HCT116 (cell line): ENCODE measurements at regions not wholly inside any gene's neighbourhood (a gene's known extent, or its start where the extent isn't known, plus 50 kb on each side); places are given as distances from the start of the nearest gene placed in this dataset.

Experiments
- ATAC-seq: fragments of 200-7000 bp; cut with Tn5 transposase; 2 replicates; pipeline ENCODE4 v1.9.1; 2020; ENCODE audit warnings: mild to moderate bottlenecking, moderate library complexity
- BruUV-seq: library from RNA; stranded (reverse); fragments of 400-500 nt; replicated peaks from 2 replicates; lab custom pipeline; 2021; lab: Mats Ljungman, UMichigan
- CTCF ChIA-PET: fragments of 300-600 bp; sonication (Branson Sonifier 250); formaldehyde crosslinking; loops from one replicate; lab custom pipeline; 2021; ENCODE audit warnings: antibody characterized with exemption; lab: Charles Lee
- POLR2A ChIA-PET: fragments of 300-600, 350-600 bp; sonication (Branson Sonifier 250); formaldehyde crosslinking; loops from one replicate; lab custom pipeline; 2021; ENCODE audit warnings: antibody characterized with exemption; lab: Charles Lee
- RAD21 ChIA-PET, 2 experiments: fragments of 300-600 bp; sonication (Branson Sonifier 250); formaldehyde crosslinking; loops; one replicate each; lab custom pipeline; 2023; ENCODE audit warnings: low total read pairs in 2 of 2; ENCODE audit not compliant: uncharacterized antibody in 2 of 2, unreplicated experiment in 2 of 2, low non-redundant PET in 1 of 2; lab: Charles Lee
- DNase-seq: peaks from one replicate; pipeline ENCODE4 v3.0.0-alpha.2; 2010; ENCODE audit warnings: low read depth, low spot score
- H2AFZ ChIP-seq: fragments of 200-600 bp; shearing (Covaris generic), sonication (generic); 2 replicates; pipeline ENCODE4 v1.6.1; 2017; ENCODE audit warnings: low read depth, mixed run types, mixed read lengths, antibody characterized with exemption, low read length; ENCODE audit not compliant: poor library complexity, severe bottlenecking
- H3K27ac ChIP-seq: 2 replicates; pipeline ENCODE4 v1.5.1; 2012; ENCODE audit warnings: low read depth, low read length
- H3K27me3 ChIP-seq: fragments of 200-600 bp; sonication (generic); 2 replicates; pipeline ENCODE4 v1.6.1; 2016; ENCODE audit warnings: mixed run types, low read length, mixed read lengths; ENCODE audit not compliant: insufficient read depth
- H3K36me3 ChIP-seq, 2 experiments: fragments of 200-500 bp in 1 of 2; fragments of 200-600 bp in 1 of 2; sonication (Bioruptor generic) in 1 of 2; sonication (generic) in 1 of 2; 2 replicates each; pipeline versions ENCODE4 v1.5.1 to v1.6.1; 2014 to 2016; ENCODE audit warnings: low read length in 2 of 2, inconsistent platforms in 1 of 2, mixed read lengths in 1 of 2, mixed run types in 1 of 2; ENCODE audit not compliant: insufficient read depth in 2 of 2, control insufficient read depth in 1 of 2
- H3K4me1 ChIP-seq, 2 experiments: fragments of 200-600 bp in 1 of 2; sonication (generic) in 1 of 2; 2 replicates each; pipeline versions ENCODE4 v1.5.1 to v1.6.1; 2012 to 2017; ENCODE audit warnings: low read length in 2 of 2, inconsistent platforms in 1 of 2, mild to moderate bottlenecking in 1 of 2, mixed read lengths in 1 of 2, mixed run types in 1 of 2, moderate library complexity in 1 of 2; ENCODE audit not compliant: insufficient read depth in 2 of 2, control insufficient read depth in 1 of 2
- H3K4me2 ChIP-seq: fragments of 200-600 bp; sonication (generic); 2 replicates; pipeline ENCODE4 v1.6.1; 2017; ENCODE audit warnings: mixed run types, low read length, mixed read lengths
- H3K4me3 ChIP-seq, 2 experiments: fragments of 200-600 bp in 1 of 2; sonication (generic) in 1 of 2; replicated peaks in 1 of 2; 2 replicates each; pipeline ENCODE4 v1.5.1; 2011 to 2016; ENCODE audit warnings: low read length in 2 of 2, control low read depth in 1 of 2, low read depth in 1 of 2, mild to moderate bottlenecking in 1 of 2, mixed read lengths in 1 of 2, mixed run types in 1 of 2
- H3K79me2 ChIP-seq: fragments of 200-600 bp; sonication (generic); 2 replicates; pipeline ENCODE4 v1.6.1; 2017; ENCODE audit warnings: mild to moderate bottlenecking, mixed run types, low read length, moderate library complexity, mixed read lengths; ENCODE audit not compliant: insufficient read depth
- H3K9ac ChIP-seq: fragments of 200-600 bp; sonication (generic); 2 replicates; pipeline ENCODE4 v1.6.1; 2016; ENCODE audit warnings: low read length, mixed read lengths
- H3K9me2 ChIP-seq: fragments of 200-600 bp; sonication (generic), shearing (Covaris generic); 2 replicates; pipeline ENCODE4 v1.6.1; 2017; ENCODE audit warnings: mixed run types, mild to moderate bottlenecking, moderate library complexity; ENCODE audit not compliant: insufficient read depth
- H3K9me3 ChIP-seq, 2 experiments: fragments of 200-500 bp in 1 of 2; fragments of 200-600 bp in 1 of 2; sonication (Bioruptor generic) in 1 of 2; sonication (generic) in 1 of 2; 2 replicates each; pipeline ENCODE4 v1.6.1; 2014 to 2017; ENCODE audit warnings: low read length in 2 of 2, mixed read lengths in 2 of 2, inconsistent platforms in 1 of 2, low read depth in 1 of 2, mild to moderate bottlenecking in 1 of 2, mixed run types in 1 of 2, moderate library complexity in 1 of 2; ENCODE audit not compliant: control insufficient read depth in 1 of 2, insufficient read depth in 1 of 2
- H4K20me1 ChIP-seq: fragments of 200-600 bp; sonication (generic), shearing (Covaris generic); 2 replicates; pipeline ENCODE4 v1.6.1; 2017; ENCODE audit warnings: mixed run types, mild to moderate bottlenecking, moderate library complexity; ENCODE audit not compliant: insufficient read depth
- CBX3 ChIP-seq: IDR thresholded peaks from 2 replicates; pipeline ENCODE4 v1.6.1; 2012; ENCODE audit warnings: low read depth
- EGR1 ChIP-seq: IDR thresholded peaks from 2 replicates; pipeline ENCODE4 v1.6.1; 2012; ENCODE audit warnings: low read depth
- ELF1 ChIP-seq: IDR thresholded peaks from 2 replicates; pipeline ENCODE4 v1.6.1; 2012; ENCODE audit warnings: low read depth, borderline replicate concordance
- EZH2 ChIP-seq: fragments of 200-600 bp; sonication (generic); IDR thresholded peaks from 2 replicates; pipeline ENCODE4 v1.6.1; 2017; ENCODE audit warnings: antibody characterized with exemption, mixed run types
- POLR2AphosphoS5 ChIP-seq: IDR thresholded peaks from 2 replicates; pipeline ENCODE4 v1.6.1; 2011; ENCODE audit warnings: mild to moderate bottlenecking, low read depth, low read length, moderate library complexity
- SP1 ChIP-seq: IDR thresholded peaks from 2 replicates; pipeline ENCODE4 v1.6.1; 2012; ENCODE audit warnings: low read depth
- SRF ChIP-seq: IDR thresholded peaks from 2 replicates; pipeline ENCODE4 v1.6.1; 2012; ENCODE audit warnings: low read depth
- TCF7L2 ChIP-seq: IDR thresholded peaks from 2 replicates; pipeline ENCODE4 v1.7.0; 2011; ENCODE audit warnings: borderline replicate concordance, inconsistent platforms; ENCODE audit not compliant: insufficient read depth, insufficient read length; ENCODE audit errors: extremely low read depth
- intact Hi-C: fragments of 100-400 bp; cut with micrococcal nuclease; formaldehyde crosslinking; loops from 2 replicates; pipeline ENCODE4 v1.10.0; 2022
- TF ChIP-seq, protein P1 (sequence below): IDR thresholded peaks from 2 replicates; pipeline ENCODE4 v1.6.1; 2011; ENCODE audit warnings: mild to moderate bottlenecking, low read length, moderate library complexity; ENCODE audit not compliant: insufficient replicate concordance; ENCODE audit errors: extremely low read depth
- TF ChIP-seq, protein P2 (sequence below): IDR thresholded peaks from 2 replicates; pipeline ENCODE4 v1.6.1; 2012; ENCODE audit warnings: low read depth
- TF ChIP-seq, protein P3 (sequence below): IDR thresholded peaks from 2 replicates; pipeline ENCODE4 v1.6.1; 2012
- TF ChIP-seq, protein P4 (sequence below), 3 experiments: fragments of 200-600 bp in 1 of 3; sonication (generic) in 1 of 3; IDR thresholded peaks in 2 of 3; conservative IDR thresholded peaks in 1 of 3; 2 replicates each; pipeline ENCODE4 v1.5.1; 2012 to 2017; ENCODE audit warnings: low read depth in 2 of 3, low read length in 2 of 3, antibody characterized with exemption in 1 of 3, borderline replicate concordance in 1 of 3, control low read depth in 1 of 3, mild to moderate bottlenecking in 1 of 3, mixed read lengths in 1 of 3, mixed run types in 1 of 3, moderate library complexity in 1 of 3; ENCODE audit not compliant: insufficient read depth in 1 of 3

DNA sequence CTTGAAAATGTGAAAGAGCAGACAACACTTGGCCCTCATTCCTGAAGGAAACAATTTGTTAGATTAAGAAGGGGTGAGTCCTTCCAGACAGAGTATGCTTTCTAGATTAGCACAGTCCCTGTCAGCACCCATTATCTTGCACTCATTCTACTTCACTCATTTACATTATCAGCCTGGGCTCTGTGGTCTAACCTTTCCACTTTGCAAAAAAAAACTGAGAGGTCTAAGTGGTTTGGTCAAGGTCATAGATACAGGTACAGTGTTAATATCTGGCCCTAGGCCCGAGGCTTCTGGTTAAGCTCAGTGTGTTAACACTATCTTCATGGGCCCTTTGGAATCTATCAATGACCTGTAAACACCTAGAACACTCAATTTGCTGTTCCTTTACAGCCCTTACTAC is 123.4 kb upstream of the LRRN1 start:
- ChIA-PET RAD21 (no interaction called here), CTCF (no interaction called here), POLR2A (no interaction called here)
- Histone ChIP-seq H3K9me3 (no peaks in the 10 kb centered on the region), H3K4me3 (no peak overlapping the region), H3K27me3 (no peaks in the 10 kb centered on the region), H4K20me1 (no peaks in the 10 kb centered on the region), H3K79me2 (no peaks in the 10 kb centered on the region), H3K36me3 (no peaks in the 10 kb centered on the region), H3K9ac (no peak overlapping the region), H3K27ac (no peak overlapping the region), H2AFZ (no peak overlapping the region), H3K9me2 (no peaks in the 10 kb centered on the region), H3K4me2 (no peak overlapping the region), H3K4me1 (no peaks in the 10 kb centered on the region)
- no peak for TF ChIP-seq ELF1
- TF ChIP-seq, protein P1, sequence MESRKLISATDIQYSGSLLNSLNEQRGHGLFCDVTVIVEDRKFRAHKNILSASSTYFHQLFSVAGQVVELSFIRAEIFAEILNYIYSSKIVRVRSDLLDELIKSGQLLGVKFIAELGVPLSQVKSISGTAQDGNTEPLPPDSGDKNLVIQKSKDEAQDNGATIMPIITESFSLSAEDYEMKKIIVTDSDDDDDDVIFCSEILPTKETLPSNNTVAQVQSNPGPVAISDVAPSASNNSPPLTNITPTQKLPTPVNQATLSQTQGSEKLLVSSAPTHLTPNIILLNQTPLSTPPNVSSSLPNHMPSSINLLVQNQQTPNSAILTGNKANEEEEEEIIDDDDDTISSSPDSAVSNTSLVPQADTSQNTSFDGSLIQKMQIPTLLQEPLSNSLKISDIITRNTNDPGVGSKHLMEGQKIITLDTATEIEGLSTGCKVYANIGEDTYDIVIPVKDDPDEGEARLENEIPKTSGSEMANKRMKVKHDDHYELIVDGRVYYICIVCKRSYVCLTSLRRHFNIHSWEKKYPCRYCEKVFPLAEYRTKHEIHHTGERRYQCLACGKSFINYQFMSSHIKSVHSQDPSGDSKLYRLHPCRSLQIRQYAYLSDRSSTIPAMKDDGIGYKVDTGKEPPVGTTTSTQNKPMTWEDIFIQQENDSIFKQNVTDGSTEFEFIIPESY: no peak
- TF ChIP-seq SRF: no peak
- no peak for TF ChIP-seq SP1
- TF ChIP-seq POLR2AphosphoS5: no peak
- BruUV-seq: no TSS peak
- DNase-seq (no peak), ATAC-seq (no peak)
- intact Hi-C loops: no loop called here

DNA sequence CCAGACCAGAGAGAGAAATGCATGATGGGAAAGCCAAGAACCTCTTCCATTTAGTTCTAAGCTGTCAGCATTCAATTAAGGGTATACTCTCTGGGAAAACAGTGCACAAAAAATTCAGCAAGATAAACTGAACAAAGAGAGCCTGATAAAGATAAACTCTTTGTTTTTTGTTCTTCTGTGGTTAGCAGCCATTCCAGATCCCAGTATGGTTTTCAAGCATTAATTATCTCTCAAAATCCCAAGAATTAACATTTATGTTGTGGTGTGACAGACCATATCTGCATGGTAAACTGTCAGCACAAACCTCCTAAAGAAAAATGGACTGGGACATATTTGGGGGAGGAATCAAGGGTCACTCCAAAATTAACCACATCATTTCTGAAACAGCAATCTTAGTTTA is 124.0 kb upstream of the LRRN1 start:
- H3K9me2 ChIP-seq: no peaks in the 10 kb centered on the region
- BruUV-seq: no TSS peak
- intact Hi-C loops: no loop called here
- no peaks in the 10 kb centered on the region for H3K36me3 ChIP-seq
- H3K4me3 ChIP-seq: no peak overlapping the region
- H3K4me1 ChIP-seq: no peaks in the 10 kb centered on the region
- no peak overlapping the region for H2AFZ ChIP-seq
- no peak overlapping the region for H3K27ac ChIP-seq
- no peaks in the 10 kb centered on the region for H3K79me2 ChIP-seq
- ATAC-seq (no peak), DNase-seq (no peak)
- POLR2A ChIA-PET: no interaction called here
- H3K4me2 ChIP-seq: no peak overlapping the region
- CTCF ChIA-PET: no interaction called here
- H3K9me3 ChIP-seq: peaks cover 0 to 1% of the 10 kb centered on the region in 2 experiments; a peak in 2 of 4 replicates
- H3K27me3 ChIP-seq: no peaks in the 10 kb centered on the region
- H4K20me1 ChIP-seq: no peaks in the 10 kb centered on the region
- RAD21 ChIA-PET: no interaction called here
- H3K9ac ChIP-seq: no peak overlapping the region
- TF ChIP-seq, protein P2, sequence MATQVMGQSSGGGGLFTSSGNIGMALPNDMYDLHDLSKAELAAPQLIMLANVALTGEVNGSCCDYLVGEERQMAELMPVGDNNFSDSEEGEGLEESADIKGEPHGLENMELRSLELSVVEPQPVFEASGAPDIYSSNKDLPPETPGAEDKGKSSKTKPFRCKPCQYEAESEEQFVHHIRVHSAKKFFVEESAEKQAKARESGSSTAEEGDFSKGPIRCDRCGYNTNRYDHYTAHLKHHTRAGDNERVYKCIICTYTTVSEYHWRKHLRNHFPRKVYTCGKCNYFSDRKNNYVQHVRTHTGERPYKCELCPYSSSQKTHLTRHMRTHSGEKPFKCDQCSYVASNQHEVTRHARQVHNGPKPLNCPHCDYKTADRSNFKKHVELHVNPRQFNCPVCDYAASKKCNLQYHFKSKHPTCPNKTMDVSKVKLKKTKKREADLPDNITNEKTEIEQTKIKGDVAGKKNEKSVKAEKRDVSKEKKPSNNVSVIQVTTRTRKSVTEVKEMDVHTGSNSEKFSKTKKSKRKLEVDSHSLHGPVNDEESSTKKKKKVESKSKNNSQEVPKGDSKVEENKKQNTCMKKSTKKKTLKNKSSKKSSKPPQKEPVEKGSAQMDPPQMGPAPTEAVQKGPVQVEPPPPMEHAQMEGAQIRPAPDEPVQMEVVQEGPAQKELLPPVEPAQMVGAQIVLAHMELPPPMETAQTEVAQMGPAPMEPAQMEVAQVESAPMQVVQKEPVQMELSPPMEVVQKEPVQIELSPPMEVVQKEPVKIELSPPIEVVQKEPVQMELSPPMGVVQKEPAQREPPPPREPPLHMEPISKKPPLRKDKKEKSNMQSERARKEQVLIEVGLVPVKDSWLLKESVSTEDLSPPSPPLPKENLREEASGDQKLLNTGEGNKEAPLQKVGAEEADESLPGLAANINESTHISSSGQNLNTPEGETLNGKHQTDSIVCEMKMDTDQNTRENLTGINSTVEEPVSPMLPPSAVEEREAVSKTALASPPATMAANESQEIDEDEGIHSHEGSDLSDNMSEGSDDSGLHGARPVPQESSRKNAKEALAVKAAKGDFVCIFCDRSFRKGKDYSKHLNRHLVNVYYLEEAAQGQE: no peak
- TF ChIP-seq TCF7L2 (no peak), SRF (no peak), EGR1 (no peak), CBX3 (no peak), SP1 (no peak), EZH2 (no peak)
- TF ChIP-seq, protein P3, sequence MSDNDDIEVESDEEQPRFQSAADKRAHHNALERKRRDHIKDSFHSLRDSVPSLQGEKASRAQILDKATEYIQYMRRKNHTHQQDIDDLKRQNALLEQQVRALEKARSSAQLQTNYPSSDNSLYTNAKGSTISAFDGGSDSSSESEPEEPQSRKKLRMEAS: no peak
- TF ChIP-seq, protein P4, sequence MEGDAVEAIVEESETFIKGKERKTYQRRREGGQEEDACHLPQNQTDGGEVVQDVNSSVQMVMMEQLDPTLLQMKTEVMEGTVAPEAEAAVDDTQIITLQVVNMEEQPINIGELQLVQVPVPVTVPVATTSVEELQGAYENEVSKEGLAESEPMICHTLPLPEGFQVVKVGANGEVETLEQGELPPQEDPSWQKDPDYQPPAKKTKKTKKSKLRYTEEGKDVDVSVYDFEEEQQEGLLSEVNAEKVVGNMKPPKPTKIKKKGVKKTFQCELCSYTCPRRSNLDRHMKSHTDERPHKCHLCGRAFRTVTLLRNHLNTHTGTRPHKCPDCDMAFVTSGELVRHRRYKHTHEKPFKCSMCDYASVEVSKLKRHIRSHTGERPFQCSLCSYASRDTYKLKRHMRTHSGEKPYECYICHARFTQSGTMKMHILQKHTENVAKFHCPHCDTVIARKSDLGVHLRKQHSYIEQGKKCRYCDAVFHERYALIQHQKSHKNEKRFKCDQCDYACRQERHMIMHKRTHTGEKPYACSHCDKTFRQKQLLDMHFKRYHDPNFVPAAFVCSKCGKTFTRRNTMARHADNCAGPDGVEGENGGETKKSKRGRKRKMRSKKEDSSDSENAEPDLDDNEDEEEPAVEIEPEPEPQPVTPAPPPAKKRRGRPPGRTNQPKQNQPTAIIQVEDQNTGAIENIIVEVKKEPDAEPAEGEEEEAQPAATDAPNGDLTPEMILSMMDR (IDR thresholded peaks at IDR 0.05 in 2 of 3, conservative IDR thresholded peaks at IDR 0.05 in 1 of 3; ENCODE audit: borderline replicate concordance in 1 of 3, insufficient read depth in 1 of 3, low read depth in 2 of 3, low read length in 2 of 3): no peak
